Ishikawa (cell line): ENCODE measurements at regions not wholly inside any gene's neighbourhood (a gene's known extent, or its start where the extent isn't known, plus 50 kb on each side); places are given as distances from the start of the nearest gene placed in this dataset.

ENCODE experiments used
- CEBPB ChIP-seq: IDR thresholded peaks from 2 replicates; pipeline ENCODE4 v1.6.1; 2012
- CREB1 ChIP-seq: IDR thresholded peaks from 2 replicates; pipeline ENCODE4 v1.6.1; 2012; ENCODE audit warnings: low read depth
- EGR1 ChIP-seq: IDR thresholded peaks from 2 replicates; pipeline ENCODE4 v1.6.1; 2012
- EP300 ChIP-seq: IDR thresholded peaks from 2 replicates; pipeline ENCODE4 v1.6.1; 2012; ENCODE audit warnings: borderline replicate concordance
- FOXM1 ChIP-seq: IDR thresholded peaks from 2 replicates; pipeline ENCODE4 v1.6.1; 2012; ENCODE audit warnings: low read depth, borderline replicate concordance
- MAX ChIP-seq: IDR thresholded peaks from 2 replicates; pipeline ENCODE4 v1.6.1; 2012
- NFIC ChIP-seq: IDR thresholded peaks from 2 replicates; pipeline ENCODE4 v1.6.1; 2012
- RAD21 ChIP-seq: IDR thresholded peaks from 2 replicates; pipeline ENCODE4 v1.6.1; 2012; ENCODE audit warnings: low read depth
- REST ChIP-seq: IDR thresholded peaks from 2 replicates; pipeline ENCODE4 v1.6.1; 2012; ENCODE audit warnings: low read depth, mild to moderate bottlenecking
- TAF1 ChIP-seq: IDR thresholded peaks from 2 replicates; pipeline ENCODE4 v1.6.1; 2012; ENCODE audit warnings: low read depth, mild to moderate bottlenecking
- TCF12 ChIP-seq: IDR thresholded peaks from 2 replicates; pipeline ENCODE4 v1.6.1; 2012; ENCODE audit warnings: low read depth
- TEAD4 ChIP-seq: IDR thresholded peaks from 2 replicates; pipeline ENCODE4 v1.6.1; 2012
- USF1 ChIP-seq: IDR thresholded peaks from 2 replicates; pipeline ENCODE4 v1.6.1; 2012
- YY1 ChIP-seq: IDR thresholded peaks from 2 replicates; pipeline ENCODE4 v1.6.1; 2012; ENCODE audit warnings: low read depth
- ZBTB7A ChIP-seq: IDR thresholded peaks from 2 replicates; pipeline ENCODE4 v1.6.1; 2012; ENCODE audit warnings: low read depth

GRCh38 chr14:42159138-42159537 is 552.5 kb downstream of the LRFN5 start:
- TF ChIP-seq CEBPB (no peak), TEAD4 (no peak), FOXM1 (no peak), TAF1 (no peak), EP300 (no peak), REST (no peak), YY1 (no peak), ZBTB7A (no peak), TCF12 (no peak), MAX (no peak), NFIC (no peak), EGR1 (no peak)

- TF ChIP-seq MAX (no peak), USF1 (no peak), CEBPB (no peak), REST (no peak), YY1 (no peak), CREB1 (no peak), NFIC (no peak), FOXM1 (no peak), TAF1 (no peak), ZBTB7A (no peak), TEAD4 (no peak), TCF12 (no peak), EGR1 (no peak), RAD21 (no peak), EP300 (no peak)
Observed at GRCh38 chr14:42149609-42150261, 543.1 kb downstream of the LRFN5 start.

GRCh38 chr14:42145766-42146165 is 539.1 kb downstream of the LRFN5 start:
- TF ChIP-seq REST (no peak), NFIC (no peak), EP300 (no peak), RAD21 (no peak), USF1 (no peak), TAF1 (no peak), FOXM1 (no peak), YY1 (no peak), CEBPB (no peak), CREB1 (no peak), MAX (no peak), EGR1 (no peak), TEAD4 (no peak), ZBTB7A (no peak), TCF12 (no peak)

- TF ChIP-seq REST (no peak), YY1 (no peak), TAF1 (no peak), EGR1 (no peak), TCF12 (no peak), EP300 (no peak), ZBTB7A (no peak), TEAD4 (no peak)
Observed at GRCh38 chr14:42143114-42143513, 536.4 kb downstream of the LRFN5 start.
